Panc1 (cell line): ENCODE measurements at regions not wholly inside any gene's neighbourhood (a gene's known extent, or its start where the extent isn't known, plus 50 kb on each side); places are given as distances from the start of the nearest gene placed in this dataset.

ENCODE experiments used
- ATAC-seq: fragments of 200-7000 bp; cut with Tn5 transposase; 2 replicates; pipeline ENCODE4 v1.9.1; 2020; ENCODE audit warnings: mild to moderate bottlenecking, moderate library complexity
- BruUV-seq: library from RNA; stranded (reverse); fragments of 400-500 nt; replicated peaks from 2 replicates; lab custom pipeline; 2021; lab: Mats Ljungman, UMichigan
- CTCF ChIA-PET: fragments of 300-600 bp; sonication (Branson Sonifier 250); formaldehyde crosslinking; loops from one replicate; lab custom pipeline; 2022; ENCODE audit warnings: antibody characterized with exemption; lab: Charles Lee
- POLR2A ChIA-PET: fragments of 300-600 bp; sonication (Branson Sonifier 250); formaldehyde crosslinking; loops from one replicate; lab custom pipeline; 2022; ENCODE audit warnings: antibody characterized with exemption; lab: Charles Lee
- DNase-seq: peaks from one replicate; pipeline ENCODE4 v3.0.0-alpha.2; 2010; ENCODE audit warnings: low read depth, low spot score
- H3K27ac ChIP-seq: 2 replicates; pipeline ENCODE4 v1.5.1; 2011; ENCODE audit warnings: mild to moderate bottlenecking, low read length, inconsistent platforms
- H3K27me3 ChIP-seq: fragments of 200-500 bp; sonication (Bioruptor generic); 2 replicates; pipeline ENCODE4 v1.6.0; 2014; ENCODE audit warnings: low read length, inconsistent platforms; ENCODE audit not compliant: control insufficient read depth, insufficient read depth
- H3K36me3 ChIP-seq: fragments of 200-500 bp; sonication (Bioruptor generic); 2 replicates; pipeline ENCODE4 v1.5.1; 2014; ENCODE audit warnings: inconsistent platforms, mild to moderate bottlenecking, low read length, moderate library complexity; ENCODE audit not compliant: control insufficient read depth, insufficient read depth
- H3K4me1 ChIP-seq: 2 replicates; pipeline ENCODE4 v1.5.1; 2011; ENCODE audit warnings: inconsistent platforms, mild to moderate bottlenecking, low read length, moderate library complexity; ENCODE audit not compliant: control insufficient read depth, insufficient read depth
- H3K4me3 ChIP-seq, 2 experiments: 2 replicates each; pipeline ENCODE4 v1.5.1; 2011 to 2012; ENCODE audit warnings: low read depth in 2 of 2, low read length in 2 of 2, mild to moderate bottlenecking in 2 of 2, inconsistent platforms in 1 of 2, moderate library complexity in 1 of 2
- H3K9me3 ChIP-seq: fragments of 200-500 bp; sonication (Bioruptor generic); 2 replicates; pipeline ENCODE4 v1.5.1; 2014; ENCODE audit warnings: low read depth, mild to moderate bottlenecking, inconsistent platforms, low read length, moderate library complexity; ENCODE audit not compliant: control insufficient read depth, insufficient read depth
- POLR2AphosphoS5 ChIP-seq: IDR thresholded peaks from 2 replicates; pipeline ENCODE4 v1.6.1; 2012; ENCODE audit warnings: mild to moderate bottlenecking, low read depth, low read length, moderate library complexity
- SIN3A ChIP-seq: IDR thresholded peaks from 2 replicates; pipeline ENCODE4 v1.6.1; 2012; ENCODE audit warnings: low read depth, mild to moderate bottlenecking, low read length, moderate library complexity, borderline replicate concordance; ENCODE audit not compliant: insufficient read depth
- TCF7L2 ChIP-seq: IDR thresholded peaks from 2 replicates; pipeline ENCODE4 v1.6.1; 2011; ENCODE audit warnings: mild to moderate bottlenecking, low read depth, low read length, inconsistent platforms
- in situ Hi-C: cut with HindIII; loops from 2 replicates; pipeline ENCODE4 v1.10.0; 2016; ENCODE audit warnings: low sequenced_read_pairs, low pct_unique_long_range_greater_than_20kb
- intact Hi-C: fragments of 100-400 bp; cut with micrococcal nuclease; formaldehyde crosslinking; loops from one replicate; pipeline ENCODE4 v1.10.0; 2022; ENCODE audit not compliant: unreplicated experiment
- TF ChIP-seq, protein P1 (sequence below): fragments of 450-650 bp; IDR thresholded peaks from 2 replicates; pipeline ENCODE4 v1.5.1; 2017; ENCODE audit warnings: mild to moderate bottlenecking
- TF ChIP-seq, protein P2 (sequence below), 2 experiments: IDR thresholded peaks; 2 replicates each; pipeline ENCODE4 v1.6.1; 2011 to 2012; ENCODE audit warnings: low read depth in 2 of 2, control low read depth in 1 of 2, low read length in 1 of 2, mild to moderate bottlenecking in 1 of 2, moderate library complexity in 1 of 2; ENCODE audit not compliant: insufficient read depth in 1 of 2

DNA sequence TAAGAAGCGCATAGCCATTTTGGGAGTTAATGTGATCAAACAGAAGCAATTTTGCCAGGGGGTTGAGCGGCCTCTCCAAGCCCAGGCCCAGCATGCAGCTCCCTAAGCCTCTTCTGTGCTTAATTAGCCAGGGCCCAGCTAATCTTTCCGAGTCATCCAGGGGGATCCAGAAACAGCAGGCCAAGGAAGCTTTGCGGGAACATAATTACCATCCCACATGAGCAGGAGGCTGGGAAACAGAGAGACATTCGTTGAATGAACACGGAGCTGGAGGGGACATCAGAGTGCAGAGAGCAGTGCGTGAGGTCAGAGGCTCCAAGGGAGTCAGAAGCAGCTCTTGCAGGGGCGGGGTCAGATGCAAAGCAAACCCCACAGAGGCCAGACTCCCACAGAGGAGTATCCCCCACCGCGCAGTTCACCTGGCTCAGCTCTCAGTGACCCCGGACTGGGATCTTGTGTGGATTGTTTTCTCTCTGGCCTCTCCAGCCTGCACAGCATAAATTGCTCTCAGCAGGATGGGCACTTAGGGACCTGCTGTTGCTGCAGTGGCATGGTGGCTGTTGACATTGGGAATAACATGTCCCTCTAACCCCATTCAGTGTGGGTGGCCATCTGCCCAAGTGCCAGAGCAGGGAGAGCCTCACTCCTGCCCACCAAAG, 657.4 kb downstream of the AJAP1 start:
- no peaks in the 10 kb centered on the region for H3K36me3 ChIP-seq
- H3K27me3 ChIP-seq = no peaks in the 10 kb centered on the region; the same call in 1 of the 2 replicates

DNA sequence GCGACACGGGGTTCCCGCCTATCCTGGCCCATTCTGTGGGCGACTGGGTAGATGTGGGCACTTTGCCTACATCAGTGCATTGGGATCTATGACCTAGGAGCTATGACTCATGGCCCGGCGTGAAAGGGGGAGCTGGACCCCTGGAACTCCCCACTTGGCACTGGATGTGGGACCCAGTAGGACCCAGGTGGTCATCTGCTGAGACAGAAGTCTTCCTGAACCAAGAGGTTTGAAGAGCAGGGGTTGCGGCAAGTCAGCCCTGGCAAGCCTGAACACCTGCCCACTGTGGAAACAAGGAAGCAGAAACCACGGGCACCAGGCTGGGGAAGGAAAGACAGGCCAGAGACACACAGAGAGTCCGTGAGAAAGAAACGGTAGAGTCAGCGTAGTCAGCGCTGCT, 656.7 kb downstream of the AJAP1 start:
- H3K9me3 ChIP-seq = no peaks in the 10 kb centered on the region
- DNase-seq (no peak), ATAC-seq (no peak)
- no peaks in the 10 kb centered on the region for H3K4me1 ChIP-seq
- no peaks in the 10 kb centered on the region for H3K36me3 ChIP-seq
- ChIA-PET CTCF (no interaction called here), POLR2A (no interaction called here)
- H3K27ac ChIP-seq = no peak overlapping the region
- no peaks in the 10 kb centered on the region; the same call in 1 of the 2 replicates for H3K27me3 ChIP-seq
- no peak overlapping the region for H3K4me3 ChIP-seq
- intact Hi-C loops = no loop called here
- BruUV-seq = no TSS peak
- in situ Hi-C loops = no loop called here
- TF ChIP-seq POLR2AphosphoS5 = no peak
- TF ChIP-seq, protein P1, sequence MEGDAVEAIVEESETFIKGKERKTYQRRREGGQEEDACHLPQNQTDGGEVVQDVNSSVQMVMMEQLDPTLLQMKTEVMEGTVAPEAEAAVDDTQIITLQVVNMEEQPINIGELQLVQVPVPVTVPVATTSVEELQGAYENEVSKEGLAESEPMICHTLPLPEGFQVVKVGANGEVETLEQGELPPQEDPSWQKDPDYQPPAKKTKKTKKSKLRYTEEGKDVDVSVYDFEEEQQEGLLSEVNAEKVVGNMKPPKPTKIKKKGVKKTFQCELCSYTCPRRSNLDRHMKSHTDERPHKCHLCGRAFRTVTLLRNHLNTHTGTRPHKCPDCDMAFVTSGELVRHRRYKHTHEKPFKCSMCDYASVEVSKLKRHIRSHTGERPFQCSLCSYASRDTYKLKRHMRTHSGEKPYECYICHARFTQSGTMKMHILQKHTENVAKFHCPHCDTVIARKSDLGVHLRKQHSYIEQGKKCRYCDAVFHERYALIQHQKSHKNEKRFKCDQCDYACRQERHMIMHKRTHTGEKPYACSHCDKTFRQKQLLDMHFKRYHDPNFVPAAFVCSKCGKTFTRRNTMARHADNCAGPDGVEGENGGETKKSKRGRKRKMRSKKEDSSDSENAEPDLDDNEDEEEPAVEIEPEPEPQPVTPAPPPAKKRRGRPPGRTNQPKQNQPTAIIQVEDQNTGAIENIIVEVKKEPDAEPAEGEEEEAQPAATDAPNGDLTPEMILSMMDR = no peak
- TF ChIP-seq TCF7L2 = no peak
- TF ChIP-seq, protein P2, sequence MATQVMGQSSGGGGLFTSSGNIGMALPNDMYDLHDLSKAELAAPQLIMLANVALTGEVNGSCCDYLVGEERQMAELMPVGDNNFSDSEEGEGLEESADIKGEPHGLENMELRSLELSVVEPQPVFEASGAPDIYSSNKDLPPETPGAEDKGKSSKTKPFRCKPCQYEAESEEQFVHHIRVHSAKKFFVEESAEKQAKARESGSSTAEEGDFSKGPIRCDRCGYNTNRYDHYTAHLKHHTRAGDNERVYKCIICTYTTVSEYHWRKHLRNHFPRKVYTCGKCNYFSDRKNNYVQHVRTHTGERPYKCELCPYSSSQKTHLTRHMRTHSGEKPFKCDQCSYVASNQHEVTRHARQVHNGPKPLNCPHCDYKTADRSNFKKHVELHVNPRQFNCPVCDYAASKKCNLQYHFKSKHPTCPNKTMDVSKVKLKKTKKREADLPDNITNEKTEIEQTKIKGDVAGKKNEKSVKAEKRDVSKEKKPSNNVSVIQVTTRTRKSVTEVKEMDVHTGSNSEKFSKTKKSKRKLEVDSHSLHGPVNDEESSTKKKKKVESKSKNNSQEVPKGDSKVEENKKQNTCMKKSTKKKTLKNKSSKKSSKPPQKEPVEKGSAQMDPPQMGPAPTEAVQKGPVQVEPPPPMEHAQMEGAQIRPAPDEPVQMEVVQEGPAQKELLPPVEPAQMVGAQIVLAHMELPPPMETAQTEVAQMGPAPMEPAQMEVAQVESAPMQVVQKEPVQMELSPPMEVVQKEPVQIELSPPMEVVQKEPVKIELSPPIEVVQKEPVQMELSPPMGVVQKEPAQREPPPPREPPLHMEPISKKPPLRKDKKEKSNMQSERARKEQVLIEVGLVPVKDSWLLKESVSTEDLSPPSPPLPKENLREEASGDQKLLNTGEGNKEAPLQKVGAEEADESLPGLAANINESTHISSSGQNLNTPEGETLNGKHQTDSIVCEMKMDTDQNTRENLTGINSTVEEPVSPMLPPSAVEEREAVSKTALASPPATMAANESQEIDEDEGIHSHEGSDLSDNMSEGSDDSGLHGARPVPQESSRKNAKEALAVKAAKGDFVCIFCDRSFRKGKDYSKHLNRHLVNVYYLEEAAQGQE (IDR thresholded peaks at IDR 0.05; ENCODE audit: insufficient read depth in 1 of 2, low read depth in 2 of 2, low read length in 1 of 2) = no peak
- no peak for TF ChIP-seq SIN3A

More for the DNA sequence above, 657.4 kb downstream of the AJAP1 start:
- in situ Hi-C loops = no loop called here
- CTCF ChIA-PET = no interaction called here
- H3K4me1 ChIP-seq = no peaks in the 10 kb centered on the region
- H3K9me3 ChIP-seq = no peaks in the 10 kb centered on the region
- no peak for DNase-seq
- no peak overlapping the region for H3K4me3 ChIP-seq
- ATAC-seq = no peak
- no TSS peak for BruUV-seq
- H3K27ac ChIP-seq = no peak overlapping the region
- TF ChIP-seq, protein P1 = no peak
- TF ChIP-seq SIN3A (no peak), TCF7L2 (no peak), POLR2AphosphoS5 (no peak)
- TF ChIP-seq, protein P2 (IDR thresholded peaks at IDR 0.05; ENCODE audit: insufficient read depth in 1 of 2, low read depth in 2 of 2, low read length in 1 of 2) = no peak
- POLR2A ChIA-PET = no interaction called here
- intact Hi-C loops = no loop called here
